Activated naive CD4-positive, alpha-beta T cell treated with anti-CD3 and anti-CD28 coated beads, Interleukin-2, amount 50 U/mL, for 72 hours (primary cell): ENCODE measurements at regions not wholly inside any gene's neighbourhood (a gene's known extent, or its start where the extent isn't known, plus 50 kb on each side); places are given as distances from the start of the nearest gene placed in this dataset.
A peak's percentile ranks its signal among the peaks of the same experiment; 100 is the strongest.

Experiments
- ATAC-seq, 2 donors: fragments of 150-1000 bp; cut with Tn5 transposase; 2 replicates each; pipeline ENCODE4 v1.10.0; 2021; ENCODE audit warnings: mild to moderate bottlenecking in 2 of 2, moderate library complexity in 2 of 2
- DNase-seq, 2 donors: peaks; one replicate each; pipeline ENCODE4 v3.0.0; 2021 to 2022; ENCODE audit warnings: low spot score in 2 of 2
- H3K27ac Mint-ChIP-seq, 2 donors: one replicate each; pipeline ENCODE4 v1.8.0; 2022; ENCODE audit warnings: mild to moderate bottlenecking in 2 of 2, mixed read lengths in 2 of 2
- H3K36me3 Mint-ChIP-seq, 2 donors: one replicate each; pipeline ENCODE4 v1.8.0; 2022; ENCODE audit warnings: mixed read lengths in 2 of 2
- H3K9me3 Mint-ChIP-seq, 2 donors: one replicate each; pipeline ENCODE4 v1.8.0; 2022; ENCODE audit warnings: mixed read lengths in 2 of 2

GRCh38 chr5:89255845-89256463 lies 373.0 kb upstream of the MEF2C start:
- Mint-ChIP-seq H3K36me3 (no peaks in the 10 kb centered on the region), H3K9me3 (peaks cover 11 to 17% of the 10 kb centered on the region in 2 donors), H3K27ac (no peak overlapping the region)
- ATAC-seq (no peak), DNase-seq (no peak)

DNA sequence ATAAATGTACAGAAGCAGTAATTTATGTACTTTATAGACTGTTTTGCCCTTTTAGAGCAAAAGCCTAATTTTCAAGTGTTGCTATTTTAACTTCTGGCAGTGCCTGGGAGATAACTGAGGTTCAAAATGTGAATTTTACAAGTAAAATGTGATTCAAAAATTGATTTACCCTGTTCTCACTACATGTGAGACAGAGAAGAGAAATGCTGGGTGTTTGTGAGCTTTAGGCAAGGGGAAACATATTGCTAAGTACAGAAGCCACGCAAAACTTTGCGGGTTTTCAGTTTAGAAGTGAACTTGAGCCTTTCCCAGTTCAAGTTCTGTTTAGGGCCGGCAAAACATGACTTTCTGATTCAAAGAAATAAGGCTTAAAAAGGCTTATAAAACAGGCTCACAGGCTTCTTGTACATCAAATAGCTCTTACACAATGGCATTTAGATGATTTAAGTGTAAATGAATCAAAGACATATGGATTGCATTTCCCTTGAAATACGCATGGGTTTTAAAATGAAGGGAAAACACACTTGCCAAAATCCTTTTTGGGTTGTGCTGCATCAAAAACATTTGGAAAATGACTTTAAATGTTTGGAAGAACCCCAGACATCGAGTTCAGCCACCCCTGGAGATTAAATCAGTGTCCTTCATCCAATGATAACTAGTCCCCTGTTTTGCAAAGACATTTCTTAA lies 370.8 kb upstream of the MEF2C start:
- Mint-ChIP-seq H3K27ac (no peak overlapping the region), H3K9me3 (peaks cover 11 to 26% of the 10 kb centered on the region in 2 donors), H3K36me3 (no peaks in the 10 kb centered on the region)
- DNase-seq (no peak), ATAC-seq (no peak)

DNA sequence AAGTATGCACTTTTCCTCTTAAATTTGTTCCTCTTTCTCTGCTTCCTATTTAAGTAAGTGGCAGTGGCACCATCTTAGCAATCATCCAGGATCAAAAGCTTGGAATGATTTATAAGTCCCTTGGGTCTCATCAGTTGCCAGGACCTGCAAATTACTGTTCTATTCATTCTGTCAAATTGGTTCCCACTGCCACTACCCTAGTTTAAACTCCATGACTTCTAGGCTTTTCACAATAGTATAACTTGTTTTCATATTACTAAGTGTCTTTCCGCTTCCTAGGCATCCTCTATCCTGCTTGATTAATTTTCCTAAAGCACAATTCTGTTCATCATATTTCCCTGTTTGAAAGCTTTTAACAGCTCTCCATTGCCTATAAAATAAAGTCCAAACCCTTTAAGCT lies 363.9 kb upstream of the MEF2C start:
- H3K9me3 Mint-ChIP-seq, result peaks cover 7 to 18% of the 10 kb centered on the region in 2 donors
- ATAC-seq, result no peak
- no peak overlapping the region for H3K27ac Mint-ChIP-seq
- no peak for DNase-seq
- no peaks in the 10 kb centered on the region for H3K36me3 Mint-ChIP-seq

GRCh38 chr5:89246252-89246651 lies 363.3 kb upstream of the MEF2C start:
- Mint-ChIP-seq H3K27ac (no peak overlapping the region), H3K9me3 (peaks cover 7 to 15% of the 10 kb centered on the region in 2 donors), H3K36me3 (no peaks in the 10 kb centered on the region)
- DNase-seq (no peak), ATAC-seq (no peak)

- DNase-seq (no peak), ATAC-seq (no peak)
- Mint-ChIP-seq H3K36me3 (no peaks in the 10 kb centered on the region), H3K27ac (no peak overlapping the region), H3K9me3 (peaks cover 5 to 7% of the 10 kb centered on the region in 2 donors)
These were observed 360.6 kb upstream of the MEF2C start for GRCh38 chr5:89243611-89244010.

DNA sequence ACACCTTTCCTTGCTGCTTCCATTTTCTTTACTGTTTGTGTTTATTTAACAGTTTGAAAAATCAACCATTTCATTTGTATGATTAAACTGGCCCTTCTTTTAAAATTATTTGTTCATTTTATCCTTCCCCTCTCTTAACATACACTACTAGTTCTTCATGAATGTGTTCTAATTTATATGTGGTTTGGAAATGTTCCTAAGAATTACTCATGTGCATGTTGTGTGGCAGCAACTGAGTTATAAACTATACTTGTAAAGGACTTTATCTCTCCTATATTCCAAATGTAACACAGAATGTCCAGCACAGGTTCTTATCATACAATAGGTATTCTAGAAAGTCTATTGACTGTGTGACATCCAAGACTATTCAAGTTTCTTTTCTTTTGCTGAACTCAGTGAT lies 358.2 kb upstream of the MEF2C start:
- Mint-ChIP-seq H3K36me3 (no peaks in the 10 kb centered on the region), H3K27ac (no peak overlapping the region), H3K9me3 (no peaks in the 10 kb centered on the region)
- DNase-seq (no peak), ATAC-seq (no peak)

GRCh38 chr5:89236900-89237299 lies 353.9 kb upstream of the MEF2C start:
- no peak overlapping the region for H3K27ac Mint-ChIP-seq
- H3K9me3 Mint-ChIP-seq, result no peaks in the 10 kb centered on the region
- DNase-seq (no peak), ATAC-seq (no peak)
- no peaks in the 10 kb centered on the region for H3K36me3 Mint-ChIP-seq

- DNase-seq (no peak), ATAC-seq (no peak)
- Mint-ChIP-seq H3K27ac (no peak overlapping the region), H3K9me3 (no peaks in the 10 kb centered on the region), H3K36me3 (no peaks in the 10 kb centered on the region)
These were observed 350.5 kb upstream of the MEF2C start for GRCh38 chr5:89233462-89233861.

GRCh38 chr5:89232139-89232603 lies 349.2 kb upstream of the MEF2C start:
- Mint-ChIP-seq H3K9me3 (no peaks in the 10 kb centered on the region), H3K36me3 (no peaks in the 10 kb centered on the region), H3K27ac (no peak overlapping the region)
- ATAC-seq, result peak in 1 of 2 donors; percentile 73
- no peak for DNase-seq

GRCh38 chr5:89230178-89230577 lies 347.2 kb upstream of the MEF2C start:
- ATAC-seq, result no peak
- Mint-ChIP-seq H3K27ac (no peak overlapping the region), H3K36me3 (no peaks in the 10 kb centered on the region), H3K9me3 (peaks cover 0 to 5% of the 10 kb centered on the region in 2 donors)
- no peak for DNase-seq

DNA sequence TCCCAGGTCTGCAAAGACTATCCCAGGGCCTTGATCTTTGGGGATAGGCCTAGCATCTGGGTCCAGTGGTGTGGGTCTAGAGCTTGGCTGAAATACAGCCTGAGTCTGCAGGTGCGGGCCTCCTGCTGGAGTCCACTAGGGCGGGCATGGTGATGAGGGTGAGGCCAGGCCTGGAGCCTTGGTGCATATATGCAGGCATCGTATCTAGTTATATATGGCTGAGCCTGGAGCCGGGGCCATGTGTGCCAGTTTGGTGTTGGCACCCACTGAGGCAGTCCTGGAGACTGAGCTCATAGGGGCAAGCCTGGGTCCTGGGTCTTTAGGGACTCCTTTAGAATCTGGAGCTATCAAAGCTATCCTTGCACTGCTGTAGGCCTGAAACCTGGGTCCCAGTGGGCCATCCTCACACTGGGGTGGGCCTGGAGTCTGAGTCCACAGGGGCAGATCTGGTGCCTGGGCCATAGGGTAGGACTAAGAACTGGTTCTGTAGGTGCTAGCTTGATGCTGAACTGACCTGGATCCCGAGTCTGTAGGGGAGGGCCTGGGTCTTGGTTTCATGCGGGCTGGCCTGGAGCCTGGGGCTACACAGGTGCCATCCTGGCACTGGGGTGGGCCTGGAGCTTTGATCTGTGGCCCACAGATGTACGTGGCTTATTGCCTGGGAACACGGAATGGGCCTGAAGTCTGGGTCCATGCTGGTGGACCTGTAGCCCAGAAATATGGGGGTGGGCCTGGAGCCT lies 346.5 kb upstream of the MEF2C start:
- no peak for DNase-seq
- Mint-ChIP-seq H3K27ac (no peak overlapping the region), H3K36me3 (no peaks in the 10 kb centered on the region), H3K9me3 (peaks cover 0 to 5% of the 10 kb centered on the region in 2 donors)
- no peak for ATAC-seq

DNA sequence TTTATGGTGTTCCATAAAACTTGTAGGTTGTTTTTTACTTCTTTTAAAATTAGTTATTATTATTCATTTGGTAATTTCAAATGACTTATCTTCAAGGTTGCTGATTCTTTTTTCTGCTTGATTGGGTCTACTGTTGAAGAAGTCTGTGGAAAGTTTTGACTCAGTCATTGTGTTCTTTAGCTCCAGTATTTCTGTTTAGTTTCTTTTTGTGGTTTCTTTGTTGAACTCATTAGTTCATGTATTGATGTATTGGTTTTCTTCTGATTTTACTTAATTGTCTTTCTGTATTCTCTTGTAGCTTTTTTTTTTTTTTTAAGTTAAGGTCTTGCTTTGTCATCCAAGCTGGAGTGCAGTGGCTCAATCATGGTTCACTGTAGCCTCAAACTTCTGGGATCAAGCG lies 345.4 kb upstream of the MEF2C start:
- DNase-seq, result no peak
- no peak for ATAC-seq
- Mint-ChIP-seq H3K9me3 (peaks cover 0 to 5% of the 10 kb centered on the region in 2 donors), H3K27ac (no peak overlapping the region), H3K36me3 (no peaks in the 10 kb centered on the region)

DNA sequence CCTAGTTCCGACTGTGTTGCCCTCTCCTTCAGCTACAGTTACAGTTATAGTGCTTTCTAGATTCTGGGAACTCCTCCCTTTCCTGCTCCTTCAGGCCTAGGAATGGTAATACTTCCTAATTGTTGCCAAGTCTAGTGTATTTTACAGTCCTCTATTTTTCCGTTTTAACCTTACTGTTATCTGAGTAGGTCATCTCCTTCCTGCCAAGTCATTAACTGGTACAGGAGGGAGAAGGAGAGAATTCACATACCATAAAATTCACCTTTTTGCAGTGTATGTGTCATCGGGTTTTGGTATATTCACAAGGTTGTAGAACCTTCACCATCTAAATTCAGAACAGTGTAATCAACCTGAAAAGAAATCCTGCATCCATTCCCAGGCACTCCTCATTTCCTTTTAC lies 335.4 kb upstream of the MEF2C start:
- ATAC-seq (no peak), DNase-seq (no peak)
- no peak overlapping the region for H3K27ac Mint-ChIP-seq
- H3K9me3 Mint-ChIP-seq, result peaks cover 13 to 18% of the 10 kb centered on the region in 2 donors
- no peaks in the 10 kb centered on the region for H3K36me3 Mint-ChIP-seq

- no peak overlapping the region for H3K27ac Mint-ChIP-seq
- DNase-seq (no peak), ATAC-seq (no peak)
- no peaks in the 10 kb centered on the region for H3K36me3 Mint-ChIP-seq
- H3K9me3 Mint-ChIP-seq, result peaks cover 9 to 15% of the 10 kb centered on the region in 2 donors
These were observed 333.6 kb upstream of the MEF2C start for GRCh38 chr5:89216606-89217005.

- no peak for DNase-seq
- no peaks in the 10 kb centered on the region for H3K36me3 Mint-ChIP-seq
- H3K27ac Mint-ChIP-seq, result no peak overlapping the region
- H3K9me3 Mint-ChIP-seq, result peaks cover 9 to 17% of the 10 kb centered on the region in 2 donors
- no peak for ATAC-seq
These were observed 330.6 kb upstream of the MEF2C start for GRCh38 chr5:89213573-89213972.

GRCh38 chr5:89211836-89212235 lies 328.9 kb upstream of the MEF2C start:
- no peak for ATAC-seq
- H3K27ac Mint-ChIP-seq, result no peak overlapping the region
- no peaks in the 10 kb centered on the region for H3K36me3 Mint-ChIP-seq
- peaks cover 4 to 10% of the 10 kb centered on the region in 2 donors for H3K9me3 Mint-ChIP-seq
- no peak for DNase-seq

- no peaks in the 10 kb centered on the region for H3K36me3 Mint-ChIP-seq
- no peak for ATAC-seq
- no peak for DNase-seq
- H3K9me3 Mint-ChIP-seq, result peaks cover 4 to 7% of the 10 kb centered on the region in 2 donors
- H3K27ac Mint-ChIP-seq, result no peak overlapping the region
These were observed 325.8 kb upstream of the MEF2C start for GRCh38 chr5:89208811-89209210.
